NB4 (cell line): ENCODE measurements at regions not wholly inside any gene's neighbourhood (a gene's known extent, or its start where the extent isn't known, plus 50 kb on each side); places are given as distances from the start of the nearest gene placed in this dataset.

Experiments
- DNase-seq: peaks from one replicate; pipeline ENCODE4 v3.0.0; 2010; ENCODE audit warnings: low read depth
- H3K4me3 ChIP-seq: one replicate; pipeline ENCODE4 v1.5.1; 2011; ENCODE audit warnings: mild to moderate bottlenecking, low read depth, low read length, moderate library complexity
- MAX ChIP-seq: IDR thresholded peaks from 2 replicates; pipeline ENCODE4 v1.6.1; 2011; ENCODE audit warnings: low read depth, low read length
- MYC ChIP-seq: IDR thresholded peaks from 2 replicates; pipeline ENCODE4 v1.6.1; 2011; ENCODE audit warnings: low read depth, low read length
- POLR2A ChIP-seq: IDR thresholded peaks from 2 replicates; pipeline ENCODE4 v1.6.1; 2011; ENCODE audit warnings: mild to moderate bottlenecking; ENCODE audit not compliant: insufficient read length; ENCODE audit errors: extremely low read depth
- TF ChIP-seq, protein P1 (sequence below): IDR thresholded peaks from one replicate; pipeline ENCODE4 v1.5.1; 2012; ENCODE audit warnings: low read depth, low read length

GRCh38 chr2:239522002-239522739, 121.4 kb upstream of the HDAC4 start:
- H3K4me3 ChIP-seq: no peak overlapping the region
- DNase-seq: no peak

GRCh38 chr2:239521518-239521815, 120.6 kb upstream of the HDAC4 start:
- TF ChIP-seq MYC: no peak
- no peak for TF ChIP-seq POLR2A
- TF ChIP-seq MAX: no peak
- DNase-seq: no peak
- no peak overlapping the region for H3K4me3 ChIP-seq

More at GRCh38 chr2:239522002-239522739, 121.4 kb upstream of the HDAC4 start:
- no peak for TF ChIP-seq MYC
- no peak for TF ChIP-seq MAX
- TF ChIP-seq POLR2A: no peak
- TF ChIP-seq, protein P1, sequence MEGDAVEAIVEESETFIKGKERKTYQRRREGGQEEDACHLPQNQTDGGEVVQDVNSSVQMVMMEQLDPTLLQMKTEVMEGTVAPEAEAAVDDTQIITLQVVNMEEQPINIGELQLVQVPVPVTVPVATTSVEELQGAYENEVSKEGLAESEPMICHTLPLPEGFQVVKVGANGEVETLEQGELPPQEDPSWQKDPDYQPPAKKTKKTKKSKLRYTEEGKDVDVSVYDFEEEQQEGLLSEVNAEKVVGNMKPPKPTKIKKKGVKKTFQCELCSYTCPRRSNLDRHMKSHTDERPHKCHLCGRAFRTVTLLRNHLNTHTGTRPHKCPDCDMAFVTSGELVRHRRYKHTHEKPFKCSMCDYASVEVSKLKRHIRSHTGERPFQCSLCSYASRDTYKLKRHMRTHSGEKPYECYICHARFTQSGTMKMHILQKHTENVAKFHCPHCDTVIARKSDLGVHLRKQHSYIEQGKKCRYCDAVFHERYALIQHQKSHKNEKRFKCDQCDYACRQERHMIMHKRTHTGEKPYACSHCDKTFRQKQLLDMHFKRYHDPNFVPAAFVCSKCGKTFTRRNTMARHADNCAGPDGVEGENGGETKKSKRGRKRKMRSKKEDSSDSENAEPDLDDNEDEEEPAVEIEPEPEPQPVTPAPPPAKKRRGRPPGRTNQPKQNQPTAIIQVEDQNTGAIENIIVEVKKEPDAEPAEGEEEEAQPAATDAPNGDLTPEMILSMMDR: no peak

DNA sequence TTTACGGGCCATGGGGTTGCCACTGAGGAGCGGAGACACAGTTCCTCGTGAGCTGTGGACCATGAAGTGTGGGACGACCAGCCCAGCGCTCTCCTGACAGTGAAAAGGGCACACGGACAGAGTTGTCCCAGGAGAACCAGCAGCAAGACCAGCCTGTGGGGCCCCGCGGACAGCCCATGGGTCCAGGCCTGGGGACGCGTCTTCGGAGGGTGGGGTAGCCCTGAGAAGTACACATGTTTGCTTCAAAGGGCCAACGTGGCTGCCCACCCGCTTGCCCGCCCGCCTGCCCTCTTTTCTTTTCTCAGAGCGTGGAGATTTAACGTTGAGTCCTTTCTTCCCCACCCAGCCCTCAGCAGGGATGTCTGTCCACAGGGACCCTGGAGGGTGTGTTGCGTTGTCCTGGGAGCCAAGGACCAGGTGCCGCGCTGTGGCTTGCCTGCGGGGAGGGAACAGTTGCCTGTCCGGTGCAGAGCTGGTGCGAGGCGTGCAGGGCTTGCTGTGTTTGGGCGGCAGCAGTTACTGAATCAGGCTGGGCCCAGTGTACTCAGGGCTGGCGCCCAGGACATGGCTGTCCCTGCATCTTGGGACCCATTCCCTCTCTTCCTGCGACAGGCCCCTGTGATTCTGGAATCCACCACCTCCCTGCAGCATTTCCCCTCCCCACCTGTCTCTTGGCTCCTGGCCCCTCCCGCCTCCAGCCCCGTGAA, 120.1 kb upstream of the HDAC4 start:
- DNase-seq: no peak
- H3K4me3 ChIP-seq: no peak overlapping the region
- TF ChIP-seq, protein P1: no peak
- TF ChIP-seq MYC (no peak), MAX (no peak), POLR2A (no peak)

DNA sequence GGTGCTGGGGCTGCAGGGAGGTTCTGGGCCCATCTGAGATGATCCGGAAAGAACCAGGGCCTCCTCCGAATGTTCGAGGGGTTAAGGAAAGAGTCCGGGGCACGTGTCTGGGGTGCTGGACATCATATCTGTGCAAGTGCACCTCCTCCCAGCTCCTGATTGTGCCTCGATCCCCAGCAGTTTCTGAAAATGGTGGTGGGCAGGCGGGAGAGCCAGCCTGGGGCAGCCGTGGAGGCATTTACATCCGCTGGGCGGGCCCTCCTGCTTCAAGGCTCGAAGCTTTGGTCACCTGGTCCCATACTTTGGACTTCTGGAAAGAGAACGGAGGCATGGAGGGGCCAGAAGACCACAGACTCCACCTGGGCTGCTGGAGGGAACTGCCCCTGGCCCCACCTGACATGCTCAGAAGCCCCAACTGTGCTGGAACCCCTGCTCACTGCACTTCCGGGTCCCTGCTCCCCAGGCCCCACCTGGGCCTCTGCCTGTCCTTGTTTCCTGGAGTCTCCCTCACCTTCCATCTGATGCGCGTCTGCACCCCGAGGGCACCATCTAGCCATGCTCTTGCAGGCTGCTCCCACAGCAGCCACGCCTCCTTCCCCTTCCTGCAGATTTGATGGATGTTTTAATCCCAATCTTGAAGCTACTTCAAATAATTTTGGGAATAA, 119.2 kb upstream of the HDAC4 start:
- no peak overlapping the region for H3K4me3 ChIP-seq
- TF ChIP-seq, protein P1: no peak
- TF ChIP-seq POLR2A: no peak
- TF ChIP-seq MYC: no peak
- TF ChIP-seq MAX: no peak
- no peak for DNase-seq

DNA sequence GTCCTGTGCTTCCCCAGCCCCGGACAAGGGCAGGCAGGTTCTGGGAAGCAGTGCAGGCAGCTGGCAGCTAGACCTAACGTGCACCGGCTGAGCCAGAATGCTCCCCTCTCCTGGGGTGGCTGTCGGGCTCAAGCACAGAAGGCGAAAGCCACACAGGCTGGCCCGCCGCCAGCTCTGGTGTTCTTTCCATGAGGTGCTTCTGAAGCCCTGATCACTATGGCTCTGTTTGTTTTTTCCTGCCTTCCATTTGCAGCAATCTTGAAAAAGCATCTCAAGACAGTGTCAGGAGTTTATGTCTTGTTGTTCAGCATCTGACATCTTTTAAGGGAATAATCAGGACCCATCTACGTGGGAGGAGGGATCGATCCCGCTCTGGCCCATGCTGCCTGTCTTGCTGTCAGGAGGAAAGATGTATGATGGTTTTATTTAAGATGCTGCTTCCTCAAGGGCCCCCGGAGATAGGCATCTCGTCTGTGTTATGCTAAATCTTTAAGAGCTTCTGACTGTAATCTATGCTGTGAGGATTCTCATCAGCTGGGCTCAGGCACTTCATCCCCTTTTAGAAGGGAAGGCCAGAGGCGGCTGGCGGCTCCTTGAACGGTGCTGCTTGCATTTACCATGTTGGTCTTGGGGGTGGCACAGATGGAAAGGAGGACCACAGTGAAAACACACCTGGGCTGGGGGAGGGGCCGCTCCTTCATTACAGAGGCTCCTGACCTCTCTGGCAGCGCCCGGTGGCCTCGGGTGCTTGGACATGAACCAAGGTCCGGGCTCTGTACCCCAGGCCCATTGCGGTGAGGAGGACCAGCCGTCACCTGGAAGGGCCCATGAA, 118.5 kb upstream of the HDAC4 start:
- DNase-seq: no peak
- no peak overlapping the region for H3K4me3 ChIP-seq
- TF ChIP-seq POLR2A (no peak), MAX (no peak), MYC (no peak)
- TF ChIP-seq, protein P1: no peak
